H1 (cell line): ENCODE measurements at regions not wholly inside any gene's neighbourhood (a gene's known extent, or its start where the extent isn't known, plus 50 kb on each side); places are given as distances from the start of the nearest gene placed in this dataset.

ENCODE experiments used
- BRCA1 ChIP-seq: IDR thresholded peaks from 2 replicates; pipeline ENCODE4 v1.6.1; 2012; ENCODE audit warnings: low read depth, low read length, improper control_type of control experiment
- CTCF ChIP-seq, 3 experiments: IDR thresholded peaks; 1 replicate in 2 of 3; 2 replicates in 1 of 3; pipeline versions ENCODE4 v1.5.1 to v1.6.1; 2011; ENCODE audit warnings: low read length in 3 of 3, mild to moderate bottlenecking in 3 of 3, inconsistent platforms in 2 of 3, low read depth in 1 of 3, moderate library complexity in 1 of 3; ENCODE audit not compliant: insufficient read depth in 1 of 3; ENCODE audit errors: control extremely low read depth in 1 of 3
- EP300 ChIP-seq, 2 experiments: IDR thresholded peaks; 1 replicate in 1 of 2; 2 replicates in 1 of 2; pipeline ENCODE4 v1.6.1; 2011 to 2012; ENCODE audit warnings: low read depth in 2 of 2, low read length in 2 of 2, mild to moderate bottlenecking in 2 of 2, borderline replicate concordance in 1 of 2, inconsistent platforms in 1 of 2, moderate library complexity in 1 of 2
- EZH2 ChIP-seq: fragments of 200-600 bp; sonication (generic); IDR thresholded peaks from 2 replicates; pipeline ENCODE4 v1.7.1; 2012; ENCODE audit warnings: low read depth, mild to moderate bottlenecking, moderate library complexity, low read length, inconsistent platforms; ENCODE audit not compliant: severe bottlenecking
- HDAC6 ChIP-seq: IDR thresholded peaks from one replicate; pipeline ENCODE4 v1.7.1; 2012; ENCODE audit warnings: low read depth, mild to moderate bottlenecking, inconsistent platforms, low read length, moderate library complexity
- MAFK ChIP-seq: IDR thresholded peaks from 2 replicates; pipeline ENCODE4 v1.6.1; 2012; ENCODE audit warnings: low read depth, mild to moderate bottlenecking, improper control_type of control experiment, low read length
- NRF1 ChIP-seq: IDR thresholded peaks from 2 replicates; pipeline ENCODE4 v1.6.1; 2011; ENCODE audit warnings: mild to moderate bottlenecking, low read depth, low read length, improper control_type of control experiment
- POLR2A ChIP-seq, 2 experiments: IDR thresholded peaks; 1 replicate in 1 of 2; 2 replicates in 1 of 2; pipeline ENCODE4 v1.6.1; 2011; ENCODE audit warnings: low read depth in 2 of 2, low read length in 2 of 2, mild to moderate bottlenecking in 2 of 2; ENCODE audit errors: control extremely low read depth in 1 of 2
- POLR2AphosphoS5 ChIP-seq: IDR thresholded peaks from 2 replicates; pipeline ENCODE4 v1.6.1; 2011; ENCODE audit warnings: low read depth, low read length
- RFX5 ChIP-seq: IDR thresholded peaks from 2 replicates; pipeline ENCODE4 v1.6.1; 2011; ENCODE audit warnings: low read depth, low read length, improper control_type of control experiment, borderline replicate concordance
- SRF ChIP-seq: IDR thresholded peaks from 2 replicates; pipeline ENCODE4 v1.6.1; 2011; ENCODE audit warnings: mild to moderate bottlenecking, low read depth, low read length, moderate library complexity
- TAF1 ChIP-seq: IDR thresholded peaks from 2 replicates; pipeline ENCODE4 v1.6.1; 2011; ENCODE audit warnings: mild to moderate bottlenecking, low read depth, low read length
- ZNF274 ChIP-seq: IDR thresholded peaks from 2 replicates; pipeline ENCODE4 v1.7.0; 2012; ENCODE audit warnings: low read length, borderline replicate concordance; ENCODE audit errors: extremely low read depth

GRCh38 chr18:25490316-25490715 lies 138.3 kb upstream of the ZNF521 start:
- TF ChIP-seq CTCF (IDR thresholded peaks at IDR 0.05; ENCODE audit: control extremely low read depth in 1 of 3, insufficient read depth in 1 of 3, low read depth in 1 of 3, low read length in 3 of 3) (no peak), MAFK (no peak), BRCA1 (no peak), TAF1 (no peak), POLR2A (IDR thresholded peaks at IDR 0.05; ENCODE audit: control extremely low read depth in 1 of 2, low read depth in 2 of 2, low read length in 2 of 2) (no peak), EP300 (IDR thresholded peaks at IDR 0.05; ENCODE audit: borderline replicate concordance in 1 of 2, low read depth in 2 of 2, low read length in 2 of 2) (no peak), NRF1 (no peak), RFX5 (no peak), HDAC6 (no peak), ZNF274 (no peak), EZH2 (no peak), POLR2AphosphoS5 (no peak), SRF (no peak)
